Neural progenitor cell (in vitro differentiated cells): ENCODE measurements at regions not wholly inside any gene's neighbourhood (a gene's known extent, or its start where the extent isn't known, plus 50 kb on each side); places are given as distances from the start of the nearest gene placed in this dataset.
"Not testable (repeated sequence)": the region's sequence is repeated elsewhere in the genome, so short reads cannot be mapped to it uniquely, and the experiment has no call there.

Experiments
- DNase-seq: peaks from one replicate; pipeline ENCODE4 v3.0.0-alpha.2; 2016; ENCODE audit warnings: low spot score
- H2AFZ ChIP-seq: fragments of 200-600 bp; sonication (generic); replicated peaks from 2 replicates; pipeline ENCODE4 v1.6.1; 2016; ENCODE audit warnings: antibody characterized with exemption
- H3F3A ChIP-seq: fragments of 200-600 bp; sonication (generic); 2 replicates; pipeline ENCODE4 v1.6.1; 2016; ENCODE audit warnings: antibody characterized with exemption, low read depth
- H3K27ac ChIP-seq: fragments of 200-600 bp; sonication (generic); 2 replicates; pipeline ENCODE4 v1.5.1; 2016; ENCODE audit warnings: mild to moderate bottlenecking
- H3K27me3 ChIP-seq: fragments of 200-600 bp; sonication (generic); 2 replicates; pipeline ENCODE4 v1.6.1; 2016; ENCODE audit warnings: mild to moderate bottlenecking, moderate library complexity
- H3K36me3 ChIP-seq: fragments of 200-600 bp; sonication (generic); 2 replicates; pipeline ENCODE4 v1.5.1; 2016
- H3K4me1 ChIP-seq: fragments of 200-600 bp; sonication (generic); 2 replicates; pipeline ENCODE4 v1.6.1; 2016; ENCODE audit warnings: mixed run types
- H3K4me2 ChIP-seq: fragments of 200-600 bp; sonication (generic); 2 replicates; pipeline ENCODE4 v1.6.1; 2016
- H3K4me3 ChIP-seq: fragments of 200-600 bp; sonication (generic); 2 replicates; pipeline ENCODE4 v1.5.1; 2016
- H3K79me2 ChIP-seq: fragments of 200-600 bp; sonication (generic); 2 replicates; pipeline ENCODE4 v1.6.1; 2016; ENCODE audit warnings: low read depth
- H3K9ac ChIP-seq: fragments of 200-600 bp; sonication (generic); 2 replicates; pipeline ENCODE4 v1.6.1; 2016
- H3K9me3 ChIP-seq: fragments of 200-600 bp; sonication (generic); 2 replicates; pipeline ENCODE4 v1.5.1; 2016; ENCODE audit warnings: low read depth
- H4K20me1 ChIP-seq: fragments of 200-600 bp; sonication (generic); 2 replicates; pipeline ENCODE4 v1.6.1; 2016; ENCODE audit warnings: low read depth
- H3K27ac Mint-ChIP-seq: 3 replicates; pipeline ENCODE4 v1.8.0; 2021; ENCODE audit warnings: mixed read lengths
- H3K27me3 Mint-ChIP-seq: 2 replicates; pipeline ENCODE4 v1.8.0; 2022; ENCODE audit warnings: low read depth, mild to moderate bottlenecking, inconsistent platforms, moderate library complexity, mixed read lengths; ENCODE audit not compliant: insufficient read depth
- H3K36me3 Mint-ChIP-seq: 3 replicates; pipeline ENCODE4 v1.8.0; 2021; ENCODE audit warnings: mixed read lengths
- H3K4me1 Mint-ChIP-seq: 3 replicates; pipeline ENCODE4 v1.8.0; 2021; ENCODE audit warnings: mixed read lengths
- H3K4me3 Mint-ChIP-seq: 3 replicates; pipeline ENCODE4 v1.8.0; 2021; ENCODE audit warnings: mild to moderate bottlenecking, moderate library complexity, mixed read lengths
- H3K9me3 Mint-ChIP-seq: 3 replicates; pipeline ENCODE4 v1.8.0; 2020; ENCODE audit warnings: mixed read lengths
- CTCF ChIP-seq: fragments of 200-600 bp; sonication (generic); IDR thresholded peaks from 2 replicates; pipeline ENCODE4 v1.5.1; 2017; ENCODE audit warnings: antibody characterized with exemption, mild to moderate bottlenecking
- EZH2 ChIP-seq: fragments of 200-600 bp; sonication (generic); IDR thresholded peaks from 2 replicates; pipeline ENCODE4 v1.6.1; 2017; ENCODE audit warnings: antibody characterized with exemption, mild to moderate bottlenecking, moderate library complexity
- EZH2phosphoT487 ChIP-seq: fragments of 200-600 bp; sonication (generic); IDR thresholded peaks from 2 replicates; pipeline ENCODE4 v1.6.1; 2017; ENCODE audit warnings: antibody characterized with exemption

GRCh38 chr2:215537611-215538010, 101.7 kb upstream of the FN1 start:
- no peak overlapping the region for H3K27ac ChIP-seq
- TF ChIP-seq EZH2 (no peak), EZH2phosphoT487 (no peak)
- no peaks in the 10 kb centered on the region for H3K9me3 ChIP-seq
- no peaks in the 10 kb centered on the region for H3F3A ChIP-seq
- Mint-ChIP-seq H3K27me3 (no peaks in the 10 kb centered on the region), H3K9me3 (peaks cover 8% of the 10 kb centered on the region), H3K4me1 (peaks cover 2% of the 10 kb centered on the region), H3K27ac (no peak overlapping the region), H3K36me3 (no peaks in the 10 kb centered on the region), H3K4me3 (no peak overlapping the region)
- no peaks in the 10 kb centered on the region for H3K27me3 ChIP-seq
- H2AFZ ChIP-seq, result no peak overlapping the region
- no peaks in the 10 kb centered on the region for H4K20me1 ChIP-seq
- H3K79me2 ChIP-seq, result no peaks in the 10 kb centered on the region
- H3K9ac ChIP-seq, result no peak overlapping the region
- no peak overlapping the region for H3K4me3 ChIP-seq
- no peaks in the 10 kb centered on the region for H3K4me1 ChIP-seq
- DNase-seq, result no peak
- no peak overlapping the region for H3K4me2 ChIP-seq
- H3K36me3 ChIP-seq, result no peaks in the 10 kb centered on the region

GRCh38 chr2:215536510-215536909, 100.6 kb upstream of the FN1 start:
- Mint-ChIP-seq H3K27ac (no peak overlapping the region), H3K27me3 (no peaks in the 10 kb centered on the region), H3K4me3 (no peak overlapping the region), H3K4me1 (peaks cover 2% of the 10 kb centered on the region), H3K36me3 (no peaks in the 10 kb centered on the region), H3K9me3 (peaks cover 8% of the 10 kb centered on the region)
- H3K4me3 ChIP-seq, result no peak overlapping the region
- H3K27ac ChIP-seq, result no peak overlapping the region
- H3K9ac ChIP-seq, result no peak overlapping the region
- no peaks in the 10 kb centered on the region for H4K20me1 ChIP-seq
- no peak overlapping the region for H3K4me2 ChIP-seq
- H3K36me3 ChIP-seq, result no peaks in the 10 kb centered on the region
- no peaks in the 10 kb centered on the region for H3K4me1 ChIP-seq
- no peak for TF ChIP-seq EZH2phosphoT487
- no peak for TF ChIP-seq CTCF
- no peak for TF ChIP-seq EZH2
- H3K27me3 ChIP-seq, result no peaks in the 10 kb centered on the region
- H3K9me3 ChIP-seq, result no peaks in the 10 kb centered on the region
- no peaks in the 10 kb centered on the region for H3K79me2 ChIP-seq
- H3F3A ChIP-seq, result no peaks in the 10 kb centered on the region
- no peak for DNase-seq
- H2AFZ ChIP-seq, result no peak overlapping the region

- H3K36me3 Mint-ChIP-seq, result no peaks in the 10 kb centered on the region
- TF ChIP-seq EZH2phosphoT487, result no peak
- TF ChIP-seq EZH2, result no peak
- TF ChIP-seq CTCF, result no peak
- Histone ChIP-seq H3K4me2 (no peak overlapping the region), H3K4me1 (no peaks in the 10 kb centered on the region), H3K9ac (no peak overlapping the region), H3K27me3 (no peaks in the 10 kb centered on the region), H3F3A (no peaks in the 10 kb centered on the region), H3K36me3 (no peaks in the 10 kb centered on the region), H3K9me3 (no peaks in the 10 kb centered on the region), H3K4me3 (no peak overlapping the region), H4K20me1 (no peaks in the 10 kb centered on the region), H3K79me2 (no peaks in the 10 kb centered on the region), H2AFZ (no peak overlapping the region), H3K27ac (no peak overlapping the region)
- H3K4me3 Mint-ChIP-seq, result no peak overlapping the region
- H3K27me3 Mint-ChIP-seq, result no peaks in the 10 kb centered on the region
- peaks cover 8% of the 10 kb centered on the region for H3K9me3 Mint-ChIP-seq
- DNase-seq, result no peak
- H3K27ac Mint-ChIP-seq, result no peak overlapping the region
- H3K4me1 Mint-ChIP-seq, result peaks cover 2% of the 10 kb centered on the region
Measured at GRCh38 chr2:215535741-215536140, 99.9 kb upstream of the FN1 start.

- H4K20me1 ChIP-seq, result no peaks in the 10 kb centered on the region
- H3K4me1 Mint-ChIP-seq, result peaks cover 2% of the 10 kb centered on the region
- no peak overlapping the region for H3K9ac ChIP-seq
- TF ChIP-seq EZH2 (no peak), EZH2phosphoT487 (no peak), CTCF (no peak)
- H3K9me3 ChIP-seq, result no peaks in the 10 kb centered on the region
- no peak overlapping the region for H3K4me3 ChIP-seq
- no peak overlapping the region for H3K27ac ChIP-seq
- no peaks in the 10 kb centered on the region for H3K36me3 Mint-ChIP-seq
- DNase-seq, result no peak
- no peaks in the 10 kb centered on the region for H3K27me3 Mint-ChIP-seq
- H3K27ac Mint-ChIP-seq, result no peak overlapping the region
- no peaks in the 10 kb centered on the region for H3K79me2 ChIP-seq
- H3K4me2 ChIP-seq, result no peak overlapping the region
- H3F3A ChIP-seq, result no peaks in the 10 kb centered on the region
- no peaks in the 10 kb centered on the region for H3K4me1 ChIP-seq
- peaks cover 8% of the 10 kb centered on the region for H3K9me3 Mint-ChIP-seq
- H3K4me3 Mint-ChIP-seq, result no peak overlapping the region
- no peaks in the 10 kb centered on the region for H3K36me3 ChIP-seq
- no peaks in the 10 kb centered on the region for H3K27me3 ChIP-seq
- H2AFZ ChIP-seq, result no peak overlapping the region
Measured at GRCh38 chr2:215535125-215535668, 99.3 kb upstream of the FN1 start.

GRCh38 chr2:215533716-215534115, 97.8 kb upstream of the FN1 start:
- H2AFZ ChIP-seq, H3K4me1 ChIP-seq, H3K79me2 ChIP-seq, H3K36me3 ChIP-seq, H3K9me3 Mint-ChIP-seq, H4K20me1 ChIP-seq, H3K9me3 ChIP-seq, H3K27ac Mint-ChIP-seq, H3K4me1 Mint-ChIP-seq, H3K4me2 ChIP-seq, H3K27me3 Mint-ChIP-seq, H3K4me3 ChIP-seq, DNase-seq, H3K9ac ChIP-seq, H3K4me3 Mint-ChIP-seq, H3K36me3 Mint-ChIP-seq, H3F3A ChIP-seq, H3K27ac ChIP-seq, H3K27me3 ChIP-seq: not testable (repeated sequence)
